AG10803 (cell line): ENCODE measurements at regions not wholly inside any gene's neighbourhood (a gene's known extent, or its start where the extent isn't known, plus 50 kb on each side); places are given as distances from the start of the nearest gene placed in this dataset.
"Not testable (repeated sequence)": the region's sequence is repeated elsewhere in the genome, so short reads cannot be mapped to it uniquely, and the experiment has no call there.

Experiments
- DNase-seq: peaks from one replicate; pipeline ENCODE4 v3.0.0; 2010; ENCODE audit warnings: low read depth
- H3K4me3 ChIP-seq: 2 replicates; pipeline ENCODE4 v1.5.1; 2011; ENCODE audit warnings: mild to moderate bottlenecking, low read length, control low read depth
- TF ChIP-seq, protein P1 (sequence below): conservative IDR thresholded peaks from 2 replicates; pipeline ENCODE4 v1.5.1; 2011; ENCODE audit warnings: mild to moderate bottlenecking, low read length, control low read depth, inconsistent platforms

- H3K4me3 ChIP-seq = no peak overlapping the region
- TF ChIP-seq, protein P1, sequence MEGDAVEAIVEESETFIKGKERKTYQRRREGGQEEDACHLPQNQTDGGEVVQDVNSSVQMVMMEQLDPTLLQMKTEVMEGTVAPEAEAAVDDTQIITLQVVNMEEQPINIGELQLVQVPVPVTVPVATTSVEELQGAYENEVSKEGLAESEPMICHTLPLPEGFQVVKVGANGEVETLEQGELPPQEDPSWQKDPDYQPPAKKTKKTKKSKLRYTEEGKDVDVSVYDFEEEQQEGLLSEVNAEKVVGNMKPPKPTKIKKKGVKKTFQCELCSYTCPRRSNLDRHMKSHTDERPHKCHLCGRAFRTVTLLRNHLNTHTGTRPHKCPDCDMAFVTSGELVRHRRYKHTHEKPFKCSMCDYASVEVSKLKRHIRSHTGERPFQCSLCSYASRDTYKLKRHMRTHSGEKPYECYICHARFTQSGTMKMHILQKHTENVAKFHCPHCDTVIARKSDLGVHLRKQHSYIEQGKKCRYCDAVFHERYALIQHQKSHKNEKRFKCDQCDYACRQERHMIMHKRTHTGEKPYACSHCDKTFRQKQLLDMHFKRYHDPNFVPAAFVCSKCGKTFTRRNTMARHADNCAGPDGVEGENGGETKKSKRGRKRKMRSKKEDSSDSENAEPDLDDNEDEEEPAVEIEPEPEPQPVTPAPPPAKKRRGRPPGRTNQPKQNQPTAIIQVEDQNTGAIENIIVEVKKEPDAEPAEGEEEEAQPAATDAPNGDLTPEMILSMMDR = no peak
- DNase-seq = no peak
Measured at GRCh38 chr19:5285311-5285710, 55.3 kb downstream of the PTPRS start.

DNA sequence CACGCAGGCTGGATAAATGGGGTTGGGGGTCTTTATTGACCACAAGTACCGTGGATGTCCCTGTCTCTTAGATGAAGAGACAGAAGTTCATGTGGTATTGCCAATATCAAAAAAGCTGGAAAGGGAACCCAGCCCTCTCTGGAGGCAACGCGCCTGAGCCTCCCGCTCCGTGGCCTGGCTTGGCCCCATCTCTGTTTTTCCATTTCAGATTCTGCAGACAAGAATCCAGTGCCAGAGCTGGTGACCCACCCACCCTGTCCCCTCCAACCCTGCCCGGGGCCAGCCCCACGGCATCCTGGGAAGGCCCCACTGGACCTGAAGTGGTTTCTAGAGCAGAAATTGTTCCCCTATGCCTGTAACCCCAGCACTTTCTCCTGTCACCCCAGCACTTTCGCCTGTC lies 57.7 kb downstream of the PTPRS start:
- DNase-seq = no peak
- TF ChIP-seq, protein P1 = no peak
- no peak overlapping the region for H3K4me3 ChIP-seq

GRCh38 chr19:5281588-5281987 lies 59.0 kb downstream of the PTPRS start:
- TF ChIP-seq, protein P1 = no peak
- H3K4me3 ChIP-seq = no peak overlapping the region
- peak; percentile 40 for DNase-seq

DNA sequence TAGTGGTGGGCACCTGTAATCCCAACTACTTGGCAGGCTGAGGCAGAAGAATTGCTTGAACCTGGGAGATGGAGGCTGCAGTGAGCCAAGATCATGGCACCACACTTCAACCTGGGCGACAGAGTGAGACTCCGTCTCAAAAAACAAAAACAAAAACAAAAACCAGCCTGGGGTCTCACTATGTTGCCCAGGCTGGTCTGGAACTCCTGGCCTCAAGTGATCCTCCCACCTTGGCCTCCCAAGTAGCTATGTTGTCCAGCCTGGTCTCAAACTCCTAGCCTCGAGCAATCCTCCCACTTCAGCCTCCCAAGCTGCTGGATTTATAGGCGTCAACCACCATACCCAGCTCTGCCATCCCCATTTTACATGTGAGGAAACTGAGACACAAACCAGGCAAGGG lies 64.9 kb downstream of the PTPRS start:
- not testable (repeated sequence) for DNase-seq, H3K4me3 ChIP-seq

DNA sequence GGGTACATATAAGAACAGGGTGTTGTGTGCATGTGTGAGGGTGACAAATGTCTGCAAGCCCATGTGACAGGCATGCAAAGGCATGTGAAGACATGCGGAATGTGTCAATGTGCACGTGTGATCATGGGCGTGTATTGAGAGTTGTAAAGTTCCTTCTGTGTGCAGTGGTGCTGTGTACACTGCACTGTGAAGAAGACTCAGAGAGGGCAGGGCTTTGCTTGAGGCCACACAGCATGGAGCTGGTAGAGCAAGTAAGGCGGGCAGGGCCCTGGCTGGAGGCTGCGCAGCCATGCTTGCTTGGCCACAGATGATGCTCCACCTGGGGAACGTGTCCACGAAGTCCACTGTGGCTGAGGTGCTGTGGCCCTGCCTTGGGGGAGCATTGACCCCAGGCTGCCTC lies 66.8 kb downstream of the PTPRS start:
- no peak for DNase-seq
- TF ChIP-seq, protein P1 = no peak
- no peak overlapping the region for H3K4me3 ChIP-seq

DNA sequence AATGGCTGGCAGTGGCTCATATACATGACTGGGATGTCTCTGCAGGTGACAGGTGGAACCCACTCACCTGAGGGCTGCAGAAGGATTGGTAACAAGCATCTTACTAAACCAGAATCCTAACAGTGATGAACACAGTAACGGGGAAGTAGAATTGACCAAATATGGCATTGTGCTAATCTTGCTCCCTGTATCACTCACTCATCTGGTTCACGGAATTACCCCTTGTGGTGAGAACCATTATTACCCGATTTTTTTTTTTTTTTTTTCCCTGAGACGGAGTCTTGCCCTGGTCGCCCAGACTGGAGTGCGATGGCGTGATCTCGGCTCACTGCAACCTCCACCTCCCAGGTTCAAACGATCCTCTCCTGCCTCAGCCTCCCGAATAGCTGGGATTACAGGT lies 69.5 kb downstream of the PTPRS start:
- no peak overlapping the region for H3K4me3 ChIP-seq
- TF ChIP-seq, protein P1 = peak; percentile 32
- DNase-seq = no peak

DNA sequence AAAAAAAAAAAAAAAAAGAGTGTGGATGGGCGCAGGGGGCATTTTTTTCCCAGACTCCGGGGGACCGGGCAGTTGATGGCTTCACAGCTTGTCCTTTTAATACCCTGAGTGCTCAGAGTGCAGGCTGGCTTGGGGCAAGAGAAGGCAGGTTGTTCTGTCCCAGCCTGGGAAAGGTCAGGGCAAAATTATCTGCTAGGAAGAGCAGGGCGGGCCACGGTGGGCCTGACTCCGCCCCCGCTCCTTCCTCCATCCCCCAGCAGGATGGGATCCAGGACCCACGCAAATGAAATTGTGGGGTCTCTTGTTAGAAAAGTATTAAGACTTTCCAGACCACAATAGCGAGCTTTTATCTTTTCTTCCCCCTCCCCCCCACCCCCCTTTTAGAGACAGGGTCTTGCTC lies 70.7 kb downstream of the PTPRS start:
- DNase-seq = no peak
- no peak overlapping the region for H3K4me3 ChIP-seq
- TF ChIP-seq, protein P1 = no peak

GRCh38 chr19:5269279-5269678 lies 71.3 kb downstream of the PTPRS start:
- TF ChIP-seq, protein P1 = no peak
- no peak overlapping the region for H3K4me3 ChIP-seq
- no peak for DNase-seq
